Astrocyte (in vitro differentiated cells and primary cell): ENCODE measurements at regions not wholly inside any gene's neighbourhood (a gene's known extent, or its start where the extent isn't known, plus 50 kb on each side); places are given as distances from the start of the nearest gene placed in this dataset.

Experiments
- EZH2 ChIP-seq: IDR thresholded peaks from 2 replicates; pipeline ENCODE4 v1.6.1; 2012; ENCODE audit warnings: mild to moderate bottlenecking, low read length, inconsistent platforms; ENCODE audit not compliant: insufficient read depth
- TF ChIP-seq, protein P1 (sequence below): IDR thresholded peaks from 2 replicates; pipeline ENCODE4 v1.5.1; 2011; ENCODE audit warnings: low read depth, mild to moderate bottlenecking, inconsistent platforms, low read length, moderate library complexity; ENCODE audit not compliant: insufficient read depth

DNA sequence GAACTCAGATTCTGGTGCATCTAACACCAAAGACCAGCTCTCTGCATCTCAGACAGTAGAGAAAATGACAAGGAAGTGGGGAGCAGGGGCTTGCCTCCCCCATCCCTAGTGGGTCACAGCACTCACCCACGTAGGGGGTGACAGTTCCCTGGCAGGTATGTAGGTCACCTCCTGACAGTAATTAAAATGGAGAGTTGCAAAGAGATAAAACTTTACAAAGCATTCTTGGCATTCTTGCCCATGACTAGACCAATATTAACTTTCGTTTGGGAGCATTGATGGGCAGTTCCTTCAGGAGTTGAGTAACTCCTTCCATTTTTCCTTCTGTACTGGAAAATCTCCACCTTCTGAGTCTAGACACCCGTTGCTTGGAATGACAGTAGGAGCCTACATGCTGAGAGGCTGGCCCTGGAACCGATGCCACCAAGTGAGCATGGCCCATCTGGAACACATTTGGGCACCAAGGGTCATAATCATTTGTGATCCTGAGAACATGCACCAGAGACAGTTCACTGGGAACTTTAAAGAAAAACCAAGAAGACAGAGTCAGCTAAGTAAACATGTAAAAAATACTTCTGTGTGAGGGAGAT, 81.5 kb upstream of the MSX2 start:
- TF ChIP-seq EZH2 = no peak
- TF ChIP-seq, protein P1, sequence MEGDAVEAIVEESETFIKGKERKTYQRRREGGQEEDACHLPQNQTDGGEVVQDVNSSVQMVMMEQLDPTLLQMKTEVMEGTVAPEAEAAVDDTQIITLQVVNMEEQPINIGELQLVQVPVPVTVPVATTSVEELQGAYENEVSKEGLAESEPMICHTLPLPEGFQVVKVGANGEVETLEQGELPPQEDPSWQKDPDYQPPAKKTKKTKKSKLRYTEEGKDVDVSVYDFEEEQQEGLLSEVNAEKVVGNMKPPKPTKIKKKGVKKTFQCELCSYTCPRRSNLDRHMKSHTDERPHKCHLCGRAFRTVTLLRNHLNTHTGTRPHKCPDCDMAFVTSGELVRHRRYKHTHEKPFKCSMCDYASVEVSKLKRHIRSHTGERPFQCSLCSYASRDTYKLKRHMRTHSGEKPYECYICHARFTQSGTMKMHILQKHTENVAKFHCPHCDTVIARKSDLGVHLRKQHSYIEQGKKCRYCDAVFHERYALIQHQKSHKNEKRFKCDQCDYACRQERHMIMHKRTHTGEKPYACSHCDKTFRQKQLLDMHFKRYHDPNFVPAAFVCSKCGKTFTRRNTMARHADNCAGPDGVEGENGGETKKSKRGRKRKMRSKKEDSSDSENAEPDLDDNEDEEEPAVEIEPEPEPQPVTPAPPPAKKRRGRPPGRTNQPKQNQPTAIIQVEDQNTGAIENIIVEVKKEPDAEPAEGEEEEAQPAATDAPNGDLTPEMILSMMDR = no peak
